GM13976 (cell line): ENCODE measurements at regions not wholly inside any gene's neighbourhood (a gene's known extent, or its start where the extent isn't known, plus 50 kb on each side); places are given as distances from the start of the nearest gene placed in this dataset.

Source experiments
- DNase-seq: peaks from one replicate; pipeline ENCODE4 v3.0.0; 2012; ENCODE audit warnings: low spot score
- CTCF ChIP-seq: IDR thresholded peaks from 2 replicates; pipeline ENCODE4 v1.5.1; 2012; ENCODE audit warnings: borderline replicate concordance, mild to moderate bottlenecking; ENCODE audit not compliant: insufficient read depth; ENCODE audit errors: extremely low read depth, missing control alignments, control extremely low read depth
- in situ Hi-C: fragments of 300-500 bp; cut with MboI; formaldehyde crosslinking; loops from one replicate; pipeline ENCODE4 v1.12.0; 2022; ENCODE audit warnings: low sequenced_read_pairs, mixed read lengths, inconsistent platforms; ENCODE audit not compliant: unreplicated experiment

GRCh38 chr11:10990160-10990559, 132.3 kb upstream of the ZBED5 start:
- DNase-seq = no peak
- TF ChIP-seq CTCF = no peak
- in situ Hi-C loops = no loop called here

GRCh38 chr11:10986006-10986405, 128.2 kb upstream of the ZBED5 start:
- DNase-seq = no peak
- in situ Hi-C loops = no loop called here
- no peak for TF ChIP-seq CTCF

DNA sequence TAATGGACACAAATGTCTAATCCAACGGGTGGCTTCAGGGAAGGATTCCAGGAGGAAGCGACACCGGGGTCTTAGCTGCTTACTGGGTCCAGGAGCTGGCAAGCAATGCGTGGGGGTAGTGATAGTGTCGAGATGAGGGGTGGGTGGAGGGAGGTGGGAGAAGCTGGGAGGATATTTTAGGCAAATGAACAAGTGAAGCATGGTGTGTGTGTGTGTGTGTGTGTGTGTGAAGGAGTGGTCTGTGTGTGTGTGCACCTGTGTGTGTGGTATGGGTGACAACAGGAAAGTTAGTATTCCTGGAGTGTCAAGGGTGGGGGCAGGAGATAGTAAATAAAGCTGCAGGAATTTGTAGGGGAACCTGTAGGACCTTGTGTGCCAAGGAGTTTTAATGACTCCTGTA, 126.9 kb upstream of the ZBED5 start:
- TF ChIP-seq CTCF = no peak
- no peak for DNase-seq
- in situ Hi-C loops = no loop called here

DNA sequence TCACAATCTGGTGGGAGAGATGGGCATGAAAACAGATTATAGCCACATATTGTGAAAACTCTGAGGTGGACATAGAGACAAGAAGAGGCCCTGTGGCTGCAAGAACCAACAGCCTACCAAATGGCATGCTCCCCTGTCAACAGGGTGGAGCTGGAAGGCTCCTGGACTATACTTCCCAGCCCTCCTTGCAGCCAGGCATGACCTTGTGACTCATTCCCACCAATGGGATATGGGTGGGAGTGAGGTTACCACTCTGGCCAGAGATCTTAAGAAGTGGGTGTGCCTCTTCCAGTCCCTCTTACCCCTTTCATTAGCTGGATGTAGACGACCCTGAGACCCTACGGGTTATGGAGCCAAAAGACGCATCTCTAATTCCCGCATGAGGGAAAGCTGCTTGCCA, 126.4 kb upstream of the ZBED5 start:
- no peak for DNase-seq
- TF ChIP-seq CTCF = no peak
- in situ Hi-C loops = no loop called here

DNA sequence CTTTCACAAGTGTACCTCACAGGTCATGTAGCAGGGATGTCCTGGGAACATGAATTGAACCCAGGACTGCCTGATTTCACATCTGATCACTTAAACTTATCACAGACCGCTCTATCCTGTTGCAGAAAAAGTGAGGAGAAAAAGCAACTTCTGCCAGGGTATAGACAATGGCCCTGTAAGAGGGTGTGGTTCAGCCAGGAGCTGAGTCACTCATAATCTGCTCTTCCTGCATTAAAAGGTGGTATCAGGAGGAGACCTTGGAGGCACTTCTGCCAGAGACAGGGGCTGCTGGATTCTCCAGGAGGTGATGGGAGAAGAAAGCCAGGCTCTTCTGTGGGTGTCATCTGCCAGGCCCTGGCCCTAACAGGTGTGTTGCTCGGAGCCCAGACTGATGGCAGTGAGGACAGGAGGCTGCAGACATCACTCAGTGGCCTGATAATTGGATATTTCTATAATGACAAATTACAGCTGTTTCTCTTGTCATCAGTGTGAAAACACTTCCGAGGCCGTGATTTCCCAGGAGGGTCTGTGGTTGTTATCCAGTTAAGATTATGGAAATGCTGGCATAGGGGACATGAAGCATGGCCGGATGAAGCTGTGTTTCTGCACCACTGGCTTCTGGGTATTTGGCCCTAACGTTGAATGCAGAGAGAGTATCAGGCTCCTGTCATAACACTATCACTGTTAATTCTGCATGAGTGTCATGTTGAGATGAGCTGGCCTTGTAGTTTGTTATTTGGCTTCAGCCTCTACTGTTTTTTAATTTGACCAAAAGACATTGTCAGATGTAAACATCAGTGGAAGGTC, 125.1 kb upstream of the ZBED5 start:
- in situ Hi-C loops = no loop called here
- DNase-seq = no peak
- no peak for TF ChIP-seq CTCF

- DNase-seq = no peak
- in situ Hi-C loops = no loop called here
- TF ChIP-seq CTCF = no peak
Measured at GRCh38 chr11:10979529-10979928, 121.7 kb upstream of the ZBED5 start.
